Omental fat pad (tissue), 3 donors: ENCODE measurements at regions not wholly inside any gene's neighbourhood (a gene's known extent, or its start where the extent isn't known, plus 50 kb on each side); places are given as distances from the start of the nearest gene placed in this dataset.

Source experiments
- ATAC-seq: fragments of 150-250 bp; one replicate; pipeline ENCODE4 v1.9.1; 2016; ENCODE audit warnings: mild to moderate bottlenecking, moderate library complexity; ENCODE audit not compliant: low FRiP score
- DNase-seq: peaks from one replicate; pipeline ENCODE4 v3.0.0-alpha.2; 2019; ENCODE audit warnings: low spot score
- CTCF ChIP-seq, 3 donors: fragments of 450-650 bp; IDR thresholded peaks; one replicate each; pipeline ENCODE4 v1.5.1; 2016 to 2017; ENCODE audit warnings: antibody characterized with exemption in 3 of 3, mild to moderate bottlenecking in 3 of 3, moderate library complexity in 2 of 3

GRCh38 chrX:42944381-42944998 lies 166.5 kb upstream of the PPP1R2C start:
- ATAC-seq (no peak), DNase-seq (no peak)
- TF ChIP-seq CTCF (IDR thresholded peaks at IDR 0.05): no peak

GRCh38 chrX:42946544-42947194 lies 168.7 kb upstream of the PPP1R2C start:
- no peak for TF ChIP-seq CTCF (IDR thresholded peaks at IDR 0.05)
- DNase-seq: no peak

GRCh38 chrX:42948723-42949657 lies 171.0 kb upstream of the PPP1R2C start:
- no peak for DNase-seq
- no peak for ATAC-seq
- no peak for TF ChIP-seq CTCF (IDR thresholded peaks at IDR 0.05)

More at GRCh38 chrX:42946544-42947194, 168.7 kb upstream of the PPP1R2C start:
- no peak for ATAC-seq

- ATAC-seq (no peak), DNase-seq (no peak)
- no peak for TF ChIP-seq CTCF (IDR thresholded peaks at IDR 0.05)
Measured at GRCh38 chrX:42951747-42952146, 173.8 kb upstream of the PPP1R2C start.

- DNase-seq (no peak), ATAC-seq (no peak)
- TF ChIP-seq CTCF (IDR thresholded peaks at IDR 0.05): no peak
Measured at GRCh38 chrX:42952621-42953020, 174.7 kb upstream of the PPP1R2C start.

- ATAC-seq (no peak), DNase-seq (no peak)
- no peak for TF ChIP-seq CTCF (IDR thresholded peaks at IDR 0.05)
Measured at GRCh38 chrX:42954880-42955279, 176.9 kb upstream of the PPP1R2C start.
